Activated CD8-positive, alpha-beta memory T cell treated with anti-CD3 and anti-CD28 coated beads, Interleukin-2, amount 10 ng/mL, durations not matched to agents 7 days and 5 days (primary cell): ENCODE measurements at regions not wholly inside any gene's neighbourhood (a gene's known extent, or its start where the extent isn't known, plus 50 kb on each side); places are given as distances from the start of the nearest gene placed in this dataset.
"Not testable (repeated sequence)": the region's sequence is repeated elsewhere in the genome, so short reads cannot be mapped to it uniquely, and the experiment has no call there.

ENCODE experiments used
- ATAC-seq: fragments of 150-1000 bp; cut with Tn5 transposase; one replicate; pipeline ENCODE4 v1.10.0; 2021; ENCODE audit warnings: moderate library complexity
- CTCF ChIA-PET: fragments of 350-600 bp; sonication (Branson Sonifier 250); formaldehyde crosslinking; loops from one replicate; lab custom pipeline; 2021; ENCODE audit warnings: antibody characterized with exemption; lab: Charles Lee
- DNase-seq: peaks from one replicate; pipeline ENCODE4 v3.0.0-alpha.2; 2020
- H3K27ac Mint-ChIP-seq: one replicate; pipeline ENCODE4 v1.8.0; 2021; ENCODE audit warnings: mild to moderate bottlenecking, mixed read lengths
- H3K27me3 Mint-ChIP-seq: one replicate; pipeline ENCODE4 v1.8.0; 2021; ENCODE audit warnings: mixed read lengths
- H3K36me3 Mint-ChIP-seq: one replicate; pipeline ENCODE4 v1.8.0; 2021; ENCODE audit warnings: mild to moderate bottlenecking, mixed read lengths
- H3K4me1 Mint-ChIP-seq: one replicate; pipeline ENCODE4 v1.8.0; 2021; ENCODE audit warnings: mixed read lengths
- H3K4me3 Mint-ChIP-seq: one replicate; pipeline ENCODE4 v1.8.0; 2021; ENCODE audit warnings: mild to moderate bottlenecking, moderate library complexity, mixed read lengths
- H3K9me3 Mint-ChIP-seq: one replicate; pipeline ENCODE4 v1.8.0; 2022; ENCODE audit warnings: low read depth, mixed read lengths

- CTCF ChIA-PET = interaction anchor here (0.5 to 1.5 kb wide), 3 partner anchors 16 to 87 kb away, joined by 3 to 6 read pairs (median 3); no protein-coding TSS in a partner anchor
- Mint-ChIP-seq H3K9me3 (no peaks in the 10 kb centered on the region), H3K4me3 (no peak overlapping the region), H3K27me3 (no peaks in the 10 kb centered on the region), H3K27ac (no peak overlapping the region), H3K4me1 (peaks cover 2% of the 10 kb centered on the region), H3K36me3 (no peaks in the 10 kb centered on the region)
- ATAC-seq (no peak), DNase-seq (peak; percentile 57)
Observed at GRCh38 chrX:140057001-140057411, 91.7 kb upstream of the CXorf66 start.

- DNase-seq (no peak), ATAC-seq (no peak)
- CTCF ChIA-PET = no interaction called here
- Mint-ChIP-seq H3K9me3 (no peaks in the 10 kb centered on the region), H3K27me3 (no peaks in the 10 kb centered on the region), H3K4me3 (no peak overlapping the region), H3K36me3 (no peaks in the 10 kb centered on the region), H3K4me1 (peaks cover 2% of the 10 kb centered on the region), H3K27ac (no peak overlapping the region)
Observed at GRCh38 chrX:140053846-140054245, 88.5 kb upstream of the CXorf66 start.

GRCh38 chrX:140050906-140051305, 85.6 kb upstream of the CXorf66 start:
- H3K4me1 Mint-ChIP-seq = no peaks in the 10 kb centered on the region
- ATAC-seq (no peak), DNase-seq (no peak)
- no peaks in the 10 kb centered on the region for H3K9me3 Mint-ChIP-seq
- no peak overlapping the region for H3K27ac Mint-ChIP-seq
- H3K4me3 Mint-ChIP-seq = no peak overlapping the region
- no peaks in the 10 kb centered on the region for H3K27me3 Mint-ChIP-seq
- H3K36me3 Mint-ChIP-seq = no peaks in the 10 kb centered on the region
- CTCF ChIA-PET = no interaction called here

GRCh38 chrX:140040386-140040785, 75.1 kb upstream of the CXorf66 start:
- H3K27me3 Mint-ChIP-seq = no peaks in the 10 kb centered on the region
- H3K4me3 Mint-ChIP-seq = no peak overlapping the region
- no peak for DNase-seq
- H3K9me3 Mint-ChIP-seq = no peaks in the 10 kb centered on the region
- no peaks in the 10 kb centered on the region for H3K4me1 Mint-ChIP-seq
- CTCF ChIA-PET = no interaction called here
- no peak for ATAC-seq
- H3K36me3 Mint-ChIP-seq = no peaks in the 10 kb centered on the region
- H3K27ac Mint-ChIP-seq = no peak overlapping the region

- no peaks in the 10 kb centered on the region for H3K36me3 Mint-ChIP-seq
- H3K4me1 Mint-ChIP-seq = no peaks in the 10 kb centered on the region
- ATAC-seq (no peak), DNase-seq (no peak)
- H3K27ac Mint-ChIP-seq = no peak overlapping the region
- H3K4me3 Mint-ChIP-seq = no peak overlapping the region
- CTCF ChIA-PET = no interaction called here
- H3K27me3 Mint-ChIP-seq = no peaks in the 10 kb centered on the region
- H3K9me3 Mint-ChIP-seq = no peaks in the 10 kb centered on the region
Observed at GRCh38 chrX:140038842-140039241, 73.5 kb upstream of the CXorf66 start.

GRCh38 chrX:140034916-140035315, 69.6 kb upstream of the CXorf66 start:
- no peak for DNase-seq
- no peaks in the 10 kb centered on the region for H3K36me3 Mint-ChIP-seq
- no peaks in the 10 kb centered on the region for H3K4me1 Mint-ChIP-seq
- H3K9me3 Mint-ChIP-seq = no peaks in the 10 kb centered on the region
- ATAC-seq = no peak
- CTCF ChIA-PET = no interaction called here
- H3K27ac Mint-ChIP-seq = no peak overlapping the region
- H3K27me3 Mint-ChIP-seq = no peaks in the 10 kb centered on the region
- H3K4me3 Mint-ChIP-seq = no peak overlapping the region

- Mint-ChIP-seq H3K9me3 (no peaks in the 10 kb centered on the region), H3K4me1 (no peaks in the 10 kb centered on the region), H3K27ac (no peak overlapping the region), H3K27me3 (no peaks in the 10 kb centered on the region), H3K4me3 (no peak overlapping the region), H3K36me3 (no peaks in the 10 kb centered on the region)
- ATAC-seq = no peak
- no peak for DNase-seq
- CTCF ChIA-PET = no interaction called here
Observed at GRCh38 chrX:140022482-140022881, 57.2 kb upstream of the CXorf66 start.

- DNase-seq, H3K36me3 Mint-ChIP-seq, H3K27me3 Mint-ChIP-seq, H3K27ac Mint-ChIP-seq, ATAC-seq, H3K9me3 Mint-ChIP-seq, H3K4me3 Mint-ChIP-seq, H3K4me1 Mint-ChIP-seq, CTCF ChIA-PET: not testable (repeated sequence)
Observed at GRCh38 chrX:140019134-140019533, 53.8 kb upstream of the CXorf66 start.
